HCT116 (cell line): ENCODE measurements at regions not wholly inside any gene's neighbourhood (a gene's known extent, or its start where the extent isn't known, plus 50 kb on each side); places are given as distances from the start of the nearest gene placed in this dataset.

Experiments used
- CEBPB ChIP-seq: IDR thresholded peaks from 2 replicates; pipeline ENCODE4 v1.6.1; 2012; ENCODE audit warnings: low read depth
- EZH2 ChIP-seq: fragments of 200-600 bp; sonication (generic); IDR thresholded peaks from 2 replicates; pipeline ENCODE4 v1.6.1; 2017; ENCODE audit warnings: antibody characterized with exemption, mixed run types
- POLR2A ChIP-seq: IDR thresholded peaks from 2 replicates; pipeline ENCODE4 v1.7.0; 2011; ENCODE audit warnings: borderline replicate concordance; ENCODE audit not compliant: insufficient read depth, insufficient read length; ENCODE audit errors: extremely low read depth
- POLR2AphosphoS5 ChIP-seq: IDR thresholded peaks from 2 replicates; pipeline ENCODE4 v1.6.1; 2011; ENCODE audit warnings: mild to moderate bottlenecking, low read depth, low read length, moderate library complexity
- RAD21 ChIP-seq: IDR thresholded peaks from 2 replicates; pipeline ENCODE4 v1.6.1; 2012; ENCODE audit warnings: low read depth, mild to moderate bottlenecking
- SRF ChIP-seq: IDR thresholded peaks from 2 replicates; pipeline ENCODE4 v1.6.1; 2012; ENCODE audit warnings: low read depth
- YY1 ChIP-seq: IDR thresholded peaks from 2 replicates; pipeline ENCODE4 v1.6.1; 2011; ENCODE audit warnings: low read length, low read depth, moderate library complexity, mild to moderate bottlenecking; ENCODE audit not compliant: insufficient replicate concordance; ENCODE audit errors: extremely low read depth
- ZFX ChIP-seq: fragments of 450-650 bp; IDR thresholded peaks from 2 replicates; pipeline ENCODE4 v1.6.1; 2017
- TF ChIP-seq, protein P1 (sequence below), 3 experiments: fragments of 200-600 bp in 1 of 3; sonication (generic) in 1 of 3; IDR thresholded peaks in 2 of 3; conservative IDR thresholded peaks in 1 of 3; 2 replicates each; pipeline ENCODE4 v1.5.1; 2012 to 2017; ENCODE audit warnings: low read depth in 2 of 3, low read length in 2 of 3, antibody characterized with exemption in 1 of 3, borderline replicate concordance in 1 of 3, control low read depth in 1 of 3, mild to moderate bottlenecking in 1 of 3, mixed read lengths in 1 of 3, mixed run types in 1 of 3, moderate library complexity in 1 of 3; ENCODE audit not compliant: insufficient read depth in 1 of 3
- TF ChIP-seq, protein P2 (sequence below): IDR thresholded peaks from 2 replicates; pipeline ENCODE4 v1.6.1; 2012; ENCODE audit warnings: low read depth
- TF ChIP-seq, protein P3 (sequence below): IDR thresholded peaks from 2 replicates; pipeline ENCODE4 v1.6.1; 2012
- TF ChIP-seq, protein P4 (sequence below): IDR thresholded peaks from 2 replicates; pipeline ENCODE4 v1.6.1; 2012

DNA sequence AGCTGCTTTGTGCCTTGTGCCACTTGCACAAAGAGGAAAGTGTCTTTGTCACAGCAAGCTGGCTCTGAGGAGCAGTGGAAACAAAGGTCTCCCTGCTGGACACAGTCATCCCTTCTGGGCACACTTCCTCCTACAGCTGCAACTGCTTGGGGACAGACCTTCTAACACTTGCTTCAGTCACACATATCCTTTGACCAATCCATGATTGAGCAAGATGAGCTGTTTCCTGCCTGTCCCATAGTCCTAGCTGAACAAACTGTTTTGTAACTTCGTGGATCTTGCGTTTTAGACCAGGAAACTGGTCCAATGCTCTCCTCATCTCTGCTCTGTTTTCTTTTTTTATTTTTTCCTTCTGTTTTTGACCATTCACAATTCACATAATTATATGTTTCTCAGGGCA is 98.5 kb downstream of the RRAGB start:
- TF ChIP-seq ZFX, result no peak
- no peak for TF ChIP-seq POLR2AphosphoS5
- no peak for TF ChIP-seq SRF
- TF ChIP-seq, protein P1, sequence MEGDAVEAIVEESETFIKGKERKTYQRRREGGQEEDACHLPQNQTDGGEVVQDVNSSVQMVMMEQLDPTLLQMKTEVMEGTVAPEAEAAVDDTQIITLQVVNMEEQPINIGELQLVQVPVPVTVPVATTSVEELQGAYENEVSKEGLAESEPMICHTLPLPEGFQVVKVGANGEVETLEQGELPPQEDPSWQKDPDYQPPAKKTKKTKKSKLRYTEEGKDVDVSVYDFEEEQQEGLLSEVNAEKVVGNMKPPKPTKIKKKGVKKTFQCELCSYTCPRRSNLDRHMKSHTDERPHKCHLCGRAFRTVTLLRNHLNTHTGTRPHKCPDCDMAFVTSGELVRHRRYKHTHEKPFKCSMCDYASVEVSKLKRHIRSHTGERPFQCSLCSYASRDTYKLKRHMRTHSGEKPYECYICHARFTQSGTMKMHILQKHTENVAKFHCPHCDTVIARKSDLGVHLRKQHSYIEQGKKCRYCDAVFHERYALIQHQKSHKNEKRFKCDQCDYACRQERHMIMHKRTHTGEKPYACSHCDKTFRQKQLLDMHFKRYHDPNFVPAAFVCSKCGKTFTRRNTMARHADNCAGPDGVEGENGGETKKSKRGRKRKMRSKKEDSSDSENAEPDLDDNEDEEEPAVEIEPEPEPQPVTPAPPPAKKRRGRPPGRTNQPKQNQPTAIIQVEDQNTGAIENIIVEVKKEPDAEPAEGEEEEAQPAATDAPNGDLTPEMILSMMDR (IDR thresholded peaks at IDR 0.05 in 2 of 3, conservative IDR thresholded peaks at IDR 0.05 in 1 of 3; ENCODE audit: borderline replicate concordance in 1 of 3, insufficient read depth in 1 of 3, low read depth in 2 of 3, low read length in 2 of 3), result no peak
- TF ChIP-seq POLR2A, result no peak
- TF ChIP-seq, protein P2, sequence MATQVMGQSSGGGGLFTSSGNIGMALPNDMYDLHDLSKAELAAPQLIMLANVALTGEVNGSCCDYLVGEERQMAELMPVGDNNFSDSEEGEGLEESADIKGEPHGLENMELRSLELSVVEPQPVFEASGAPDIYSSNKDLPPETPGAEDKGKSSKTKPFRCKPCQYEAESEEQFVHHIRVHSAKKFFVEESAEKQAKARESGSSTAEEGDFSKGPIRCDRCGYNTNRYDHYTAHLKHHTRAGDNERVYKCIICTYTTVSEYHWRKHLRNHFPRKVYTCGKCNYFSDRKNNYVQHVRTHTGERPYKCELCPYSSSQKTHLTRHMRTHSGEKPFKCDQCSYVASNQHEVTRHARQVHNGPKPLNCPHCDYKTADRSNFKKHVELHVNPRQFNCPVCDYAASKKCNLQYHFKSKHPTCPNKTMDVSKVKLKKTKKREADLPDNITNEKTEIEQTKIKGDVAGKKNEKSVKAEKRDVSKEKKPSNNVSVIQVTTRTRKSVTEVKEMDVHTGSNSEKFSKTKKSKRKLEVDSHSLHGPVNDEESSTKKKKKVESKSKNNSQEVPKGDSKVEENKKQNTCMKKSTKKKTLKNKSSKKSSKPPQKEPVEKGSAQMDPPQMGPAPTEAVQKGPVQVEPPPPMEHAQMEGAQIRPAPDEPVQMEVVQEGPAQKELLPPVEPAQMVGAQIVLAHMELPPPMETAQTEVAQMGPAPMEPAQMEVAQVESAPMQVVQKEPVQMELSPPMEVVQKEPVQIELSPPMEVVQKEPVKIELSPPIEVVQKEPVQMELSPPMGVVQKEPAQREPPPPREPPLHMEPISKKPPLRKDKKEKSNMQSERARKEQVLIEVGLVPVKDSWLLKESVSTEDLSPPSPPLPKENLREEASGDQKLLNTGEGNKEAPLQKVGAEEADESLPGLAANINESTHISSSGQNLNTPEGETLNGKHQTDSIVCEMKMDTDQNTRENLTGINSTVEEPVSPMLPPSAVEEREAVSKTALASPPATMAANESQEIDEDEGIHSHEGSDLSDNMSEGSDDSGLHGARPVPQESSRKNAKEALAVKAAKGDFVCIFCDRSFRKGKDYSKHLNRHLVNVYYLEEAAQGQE, result no peak
- TF ChIP-seq EZH2, result no peak
- TF ChIP-seq, protein P3, sequence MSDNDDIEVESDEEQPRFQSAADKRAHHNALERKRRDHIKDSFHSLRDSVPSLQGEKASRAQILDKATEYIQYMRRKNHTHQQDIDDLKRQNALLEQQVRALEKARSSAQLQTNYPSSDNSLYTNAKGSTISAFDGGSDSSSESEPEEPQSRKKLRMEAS, result no peak
- TF ChIP-seq YY1, result no peak
- TF ChIP-seq, protein P4, sequence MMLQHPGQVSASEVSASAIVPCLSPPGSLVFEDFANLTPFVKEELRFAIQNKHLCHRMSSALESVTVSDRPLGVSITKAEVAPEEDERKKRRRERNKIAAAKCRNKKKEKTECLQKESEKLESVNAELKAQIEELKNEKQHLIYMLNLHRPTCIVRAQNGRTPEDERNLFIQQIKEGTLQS, result no peak
- no peak for TF ChIP-seq RAD21
- no peak for TF ChIP-seq CEBPB
